ENCODE measurements at regions not wholly inside any gene's neighbourhood (a gene's known extent, or its start where the extent isn't known, plus 50 kb on each side); places are given as distances from the start of the nearest gene placed in this dataset.

DNA sequence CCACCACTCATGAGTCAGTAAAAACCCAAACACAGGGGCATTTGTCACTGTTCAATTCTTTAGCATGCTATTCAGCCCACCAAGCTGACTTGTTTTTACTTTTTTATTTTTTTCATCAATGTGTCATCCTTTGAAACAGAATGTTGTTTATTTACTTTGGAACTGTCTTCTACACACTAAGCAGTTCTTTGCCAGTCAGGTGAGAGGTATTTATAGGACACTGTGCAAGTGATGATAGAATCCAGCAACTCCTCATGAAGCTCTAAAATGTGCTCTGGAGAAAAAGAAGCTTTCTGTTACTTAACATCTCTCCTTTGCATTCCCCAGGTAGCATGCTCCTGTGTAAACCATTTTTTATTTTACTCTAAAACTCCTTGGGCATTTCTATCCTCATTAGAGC is 582.0 kb upstream of the TMPRSS15 start:
- ChIA-PET CTCF (no interaction called here), POLR2A (no interaction called here)
- intact Hi-C loops (cut with micrococcal nuclease; ENCODE audit: unreplicated experiment), result no loop called here
- no peaks in the 10 kb centered on the region for H3K36me3 ChIP-seq (ENCODE audit: control insufficient read depth, insufficient read depth, low read length)
- in situ Hi-C loops (cut with HindIII; ENCODE audit: low pct_unique_long_range_greater_than_20kb, low sequenced_read_pairs), result no loop called here
- no peak overlapping the region for H3K4me3 ChIP-seq (ENCODE audit: low read depth in 2 of 2, low read length in 2 of 2)
- TF ChIP-seq TCF7L2 (IDR thresholded peaks at IDR 0.05; ENCODE audit: low read depth, low read length), result no peak
- TF ChIP-seq, protein P1, sequence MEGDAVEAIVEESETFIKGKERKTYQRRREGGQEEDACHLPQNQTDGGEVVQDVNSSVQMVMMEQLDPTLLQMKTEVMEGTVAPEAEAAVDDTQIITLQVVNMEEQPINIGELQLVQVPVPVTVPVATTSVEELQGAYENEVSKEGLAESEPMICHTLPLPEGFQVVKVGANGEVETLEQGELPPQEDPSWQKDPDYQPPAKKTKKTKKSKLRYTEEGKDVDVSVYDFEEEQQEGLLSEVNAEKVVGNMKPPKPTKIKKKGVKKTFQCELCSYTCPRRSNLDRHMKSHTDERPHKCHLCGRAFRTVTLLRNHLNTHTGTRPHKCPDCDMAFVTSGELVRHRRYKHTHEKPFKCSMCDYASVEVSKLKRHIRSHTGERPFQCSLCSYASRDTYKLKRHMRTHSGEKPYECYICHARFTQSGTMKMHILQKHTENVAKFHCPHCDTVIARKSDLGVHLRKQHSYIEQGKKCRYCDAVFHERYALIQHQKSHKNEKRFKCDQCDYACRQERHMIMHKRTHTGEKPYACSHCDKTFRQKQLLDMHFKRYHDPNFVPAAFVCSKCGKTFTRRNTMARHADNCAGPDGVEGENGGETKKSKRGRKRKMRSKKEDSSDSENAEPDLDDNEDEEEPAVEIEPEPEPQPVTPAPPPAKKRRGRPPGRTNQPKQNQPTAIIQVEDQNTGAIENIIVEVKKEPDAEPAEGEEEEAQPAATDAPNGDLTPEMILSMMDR (IDR thresholded peaks at IDR 0.05), result no peak
- TF ChIP-seq, protein P2, sequence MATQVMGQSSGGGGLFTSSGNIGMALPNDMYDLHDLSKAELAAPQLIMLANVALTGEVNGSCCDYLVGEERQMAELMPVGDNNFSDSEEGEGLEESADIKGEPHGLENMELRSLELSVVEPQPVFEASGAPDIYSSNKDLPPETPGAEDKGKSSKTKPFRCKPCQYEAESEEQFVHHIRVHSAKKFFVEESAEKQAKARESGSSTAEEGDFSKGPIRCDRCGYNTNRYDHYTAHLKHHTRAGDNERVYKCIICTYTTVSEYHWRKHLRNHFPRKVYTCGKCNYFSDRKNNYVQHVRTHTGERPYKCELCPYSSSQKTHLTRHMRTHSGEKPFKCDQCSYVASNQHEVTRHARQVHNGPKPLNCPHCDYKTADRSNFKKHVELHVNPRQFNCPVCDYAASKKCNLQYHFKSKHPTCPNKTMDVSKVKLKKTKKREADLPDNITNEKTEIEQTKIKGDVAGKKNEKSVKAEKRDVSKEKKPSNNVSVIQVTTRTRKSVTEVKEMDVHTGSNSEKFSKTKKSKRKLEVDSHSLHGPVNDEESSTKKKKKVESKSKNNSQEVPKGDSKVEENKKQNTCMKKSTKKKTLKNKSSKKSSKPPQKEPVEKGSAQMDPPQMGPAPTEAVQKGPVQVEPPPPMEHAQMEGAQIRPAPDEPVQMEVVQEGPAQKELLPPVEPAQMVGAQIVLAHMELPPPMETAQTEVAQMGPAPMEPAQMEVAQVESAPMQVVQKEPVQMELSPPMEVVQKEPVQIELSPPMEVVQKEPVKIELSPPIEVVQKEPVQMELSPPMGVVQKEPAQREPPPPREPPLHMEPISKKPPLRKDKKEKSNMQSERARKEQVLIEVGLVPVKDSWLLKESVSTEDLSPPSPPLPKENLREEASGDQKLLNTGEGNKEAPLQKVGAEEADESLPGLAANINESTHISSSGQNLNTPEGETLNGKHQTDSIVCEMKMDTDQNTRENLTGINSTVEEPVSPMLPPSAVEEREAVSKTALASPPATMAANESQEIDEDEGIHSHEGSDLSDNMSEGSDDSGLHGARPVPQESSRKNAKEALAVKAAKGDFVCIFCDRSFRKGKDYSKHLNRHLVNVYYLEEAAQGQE (IDR thresholded peaks at IDR 0.05; ENCODE audit: insufficient read depth in 1 of 2, low read depth in 2 of 2, low read length in 1 of 2), result no peak
- TF ChIP-seq POLR2AphosphoS5 (IDR thresholded peaks at IDR 0.05; ENCODE audit: low read depth, low read length), result no peak
- ATAC-seq (no peak), DNase-seq (ENCODE audit: low read depth, low spot score) (no peak)
- H3K27me3 ChIP-seq (ENCODE audit: control insufficient read depth, insufficient read depth, low read length), result no peaks in the 10 kb centered on the region
- no peaks in the 10 kb centered on the region for H3K4me1 ChIP-seq (ENCODE audit: control insufficient read depth, insufficient read depth, low read length)
- no peak overlapping the region for H3K27ac ChIP-seq (ENCODE audit: low read length)
- BruUV-seq (replicated peaks), result no TSS peak
- no peaks in the 10 kb centered on the region for H3K9me3 ChIP-seq (ENCODE audit: control insufficient read depth, insufficient read depth, low read depth, low read length)

DNA sequence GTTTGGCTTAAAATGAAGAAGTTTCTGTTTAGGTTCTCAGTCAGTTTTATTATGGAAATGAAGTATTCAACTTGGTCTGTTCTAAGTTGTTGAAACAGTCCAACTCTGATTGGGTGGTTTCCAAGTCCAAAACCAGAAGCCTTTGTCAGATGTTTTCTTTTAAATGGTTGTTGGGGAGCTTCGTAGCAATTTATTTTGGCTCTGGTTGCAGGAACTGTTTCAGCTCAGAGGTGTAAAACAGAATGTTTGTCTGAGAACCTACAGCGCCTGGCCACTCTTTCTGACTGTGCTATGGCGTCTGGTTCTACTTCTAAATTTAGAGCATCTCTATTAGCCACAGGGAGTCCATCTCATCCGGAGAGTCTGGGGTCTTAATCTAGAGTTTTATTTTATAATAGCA is 582.6 kb upstream of the TMPRSS15 start:
- BruUV-seq (replicated peaks), result no TSS peak
- no peaks in the 10 kb centered on the region for H3K4me1 ChIP-seq (ENCODE audit: control insufficient read depth, insufficient read depth, low read length)
- no peak overlapping the region for H3K4me3 ChIP-seq (ENCODE audit: low read depth in 2 of 2, low read length in 2 of 2)
- H3K27ac ChIP-seq (ENCODE audit: low read length), result no peak overlapping the region
- H3K9me3 ChIP-seq (ENCODE audit: control insufficient read depth, insufficient read depth, low read depth, low read length), result no peaks in the 10 kb centered on the region
- ATAC-seq (no peak), DNase-seq (ENCODE audit: low read depth, low spot score) (no peak)
- no peaks in the 10 kb centered on the region for H3K27me3 ChIP-seq (ENCODE audit: control insufficient read depth, insufficient read depth, low read length)
- ChIA-PET CTCF (no interaction called here), POLR2A (no interaction called here)
- intact Hi-C loops (cut with micrococcal nuclease; ENCODE audit: unreplicated experiment), result no loop called here
- no peak for TF ChIP-seq TCF7L2 (IDR thresholded peaks at IDR 0.05; ENCODE audit: low read depth, low read length)
- TF ChIP-seq, protein P1 (IDR thresholded peaks at IDR 0.05), result no peak
- no peak for TF ChIP-seq SIN3A (IDR thresholded peaks at IDR 0.05; ENCODE audit: borderline replicate concordance, insufficient read depth, low read depth, low read length)
- no peak for TF ChIP-seq POLR2AphosphoS5 (IDR thresholded peaks at IDR 0.05; ENCODE audit: low read depth, low read length)
- TF ChIP-seq, protein P2 (IDR thresholded peaks at IDR 0.05; ENCODE audit: insufficient read depth in 1 of 2, low read depth in 2 of 2, low read length in 1 of 2), result no peak
- no peaks in the 10 kb centered on the region for H3K36me3 ChIP-seq (ENCODE audit: control insufficient read depth, insufficient read depth, low read length)
- in situ Hi-C loops (cut with HindIII; ENCODE audit: low pct_unique_long_range_greater_than_20kb, low sequenced_read_pairs), result no loop called here
